Fibroblast of lung (primary cell): ENCODE measurements at regions not wholly inside any gene's neighbourhood (a gene's known extent, or its start where the extent isn't known, plus 50 kb on each side); places are given as distances from the start of the nearest gene placed in this dataset.
"Not testable (repeated sequence)": the region's sequence is repeated elsewhere in the genome, so short reads cannot be mapped to it uniquely, and the experiment has no call there.

Experiments used
- EZH2 ChIP-seq: IDR thresholded peaks from 2 replicates; pipeline ENCODE4 v1.5.1; 2012; ENCODE audit warnings: low read length, control low read depth, mild to moderate bottlenecking; ENCODE audit errors: missing control alignments
- TF ChIP-seq, protein P1 (sequence below), 2 donors: IDR thresholded peaks in 1 of 2; conservative IDR thresholded peaks in 1 of 2; 1 replicate in 1 of 2; 2 replicates in 1 of 2; pipeline ENCODE4 v1.5.1; 2011 to 2012; ENCODE audit warnings: low read length in 2 of 2, control low read depth in 1 of 2, inconsistent platforms in 1 of 2, low read depth in 1 of 2, mild to moderate bottlenecking in 1 of 2

DNA sequence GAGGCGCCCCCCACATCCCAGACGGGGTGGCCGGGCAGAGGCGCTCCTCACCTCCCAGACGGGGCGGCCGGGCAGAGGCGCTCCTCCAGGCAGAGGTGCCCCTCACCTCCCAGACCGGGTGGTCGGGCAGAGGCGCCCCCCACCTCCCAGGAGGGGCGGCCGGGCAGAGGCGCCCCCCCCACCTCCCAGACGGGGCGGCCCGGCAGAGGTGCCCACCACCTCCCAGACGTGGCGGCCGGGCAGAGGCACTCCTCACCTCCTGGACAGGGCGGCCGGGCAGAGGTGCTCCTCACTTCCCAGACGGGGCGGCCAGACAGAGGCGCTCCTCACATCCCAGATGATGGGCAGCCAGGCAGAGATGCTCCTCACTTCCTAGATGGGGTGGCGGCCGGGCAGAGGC, 91.4 kb upstream of the CTSV start:
- TF ChIP-seq, protein P1, sequence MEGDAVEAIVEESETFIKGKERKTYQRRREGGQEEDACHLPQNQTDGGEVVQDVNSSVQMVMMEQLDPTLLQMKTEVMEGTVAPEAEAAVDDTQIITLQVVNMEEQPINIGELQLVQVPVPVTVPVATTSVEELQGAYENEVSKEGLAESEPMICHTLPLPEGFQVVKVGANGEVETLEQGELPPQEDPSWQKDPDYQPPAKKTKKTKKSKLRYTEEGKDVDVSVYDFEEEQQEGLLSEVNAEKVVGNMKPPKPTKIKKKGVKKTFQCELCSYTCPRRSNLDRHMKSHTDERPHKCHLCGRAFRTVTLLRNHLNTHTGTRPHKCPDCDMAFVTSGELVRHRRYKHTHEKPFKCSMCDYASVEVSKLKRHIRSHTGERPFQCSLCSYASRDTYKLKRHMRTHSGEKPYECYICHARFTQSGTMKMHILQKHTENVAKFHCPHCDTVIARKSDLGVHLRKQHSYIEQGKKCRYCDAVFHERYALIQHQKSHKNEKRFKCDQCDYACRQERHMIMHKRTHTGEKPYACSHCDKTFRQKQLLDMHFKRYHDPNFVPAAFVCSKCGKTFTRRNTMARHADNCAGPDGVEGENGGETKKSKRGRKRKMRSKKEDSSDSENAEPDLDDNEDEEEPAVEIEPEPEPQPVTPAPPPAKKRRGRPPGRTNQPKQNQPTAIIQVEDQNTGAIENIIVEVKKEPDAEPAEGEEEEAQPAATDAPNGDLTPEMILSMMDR (conservative IDR thresholded peaks at IDR 0.05 in 1 of 2, IDR thresholded peaks at IDR 0.05 in 1 of 2; ENCODE audit: low read depth in 1 of 2, low read length in 2 of 2) = not testable (repeated sequence)
- not testable (repeated sequence) for TF ChIP-seq EZH2
